ENCODE measurements at regions not wholly inside any gene's neighbourhood (a gene's known extent, or its start where the extent isn't known, plus 50 kb on each side); places are given as distances from the start of the nearest gene placed in this dataset.

DNA sequence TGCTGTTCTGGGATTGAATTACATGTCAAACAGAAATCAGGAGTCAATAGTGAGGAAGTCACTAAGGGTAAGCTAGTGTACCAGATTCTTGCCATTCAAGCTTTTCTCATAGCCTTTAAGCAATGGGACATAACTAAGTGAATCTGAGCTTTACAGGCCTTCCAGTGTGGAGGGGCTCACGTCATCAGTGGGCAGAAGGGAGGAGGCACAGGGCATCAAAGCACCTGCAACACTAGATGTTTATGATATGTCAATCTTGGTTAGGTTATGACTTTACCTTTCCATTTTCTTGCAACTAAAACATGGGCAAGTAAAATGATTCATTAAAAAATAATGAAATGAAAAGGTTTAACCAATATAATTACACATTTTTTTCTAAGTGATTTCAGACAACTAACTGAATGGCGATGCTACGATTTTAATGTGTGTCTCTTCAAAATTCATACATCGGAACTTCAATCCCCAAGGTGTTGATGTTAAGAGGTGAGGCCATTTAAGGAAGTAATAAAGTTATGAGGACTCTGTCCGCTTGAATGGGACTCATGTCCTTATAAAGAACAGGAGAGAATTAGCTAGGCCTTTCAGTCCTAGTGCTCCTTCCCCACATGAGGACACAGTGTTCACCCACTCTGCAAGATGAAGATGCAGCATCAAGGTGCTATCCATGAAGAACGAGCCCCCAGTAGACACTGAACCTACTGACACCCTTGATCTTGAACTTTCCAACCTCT lies 1169.2 kb upstream of the NXPH2 start:
- TF ChIP-seq, protein P1, sequence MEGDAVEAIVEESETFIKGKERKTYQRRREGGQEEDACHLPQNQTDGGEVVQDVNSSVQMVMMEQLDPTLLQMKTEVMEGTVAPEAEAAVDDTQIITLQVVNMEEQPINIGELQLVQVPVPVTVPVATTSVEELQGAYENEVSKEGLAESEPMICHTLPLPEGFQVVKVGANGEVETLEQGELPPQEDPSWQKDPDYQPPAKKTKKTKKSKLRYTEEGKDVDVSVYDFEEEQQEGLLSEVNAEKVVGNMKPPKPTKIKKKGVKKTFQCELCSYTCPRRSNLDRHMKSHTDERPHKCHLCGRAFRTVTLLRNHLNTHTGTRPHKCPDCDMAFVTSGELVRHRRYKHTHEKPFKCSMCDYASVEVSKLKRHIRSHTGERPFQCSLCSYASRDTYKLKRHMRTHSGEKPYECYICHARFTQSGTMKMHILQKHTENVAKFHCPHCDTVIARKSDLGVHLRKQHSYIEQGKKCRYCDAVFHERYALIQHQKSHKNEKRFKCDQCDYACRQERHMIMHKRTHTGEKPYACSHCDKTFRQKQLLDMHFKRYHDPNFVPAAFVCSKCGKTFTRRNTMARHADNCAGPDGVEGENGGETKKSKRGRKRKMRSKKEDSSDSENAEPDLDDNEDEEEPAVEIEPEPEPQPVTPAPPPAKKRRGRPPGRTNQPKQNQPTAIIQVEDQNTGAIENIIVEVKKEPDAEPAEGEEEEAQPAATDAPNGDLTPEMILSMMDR (IDR thresholded peaks at IDR 0.05): no peak
- no peak for TF ChIP-seq POLR2A (IDR thresholded peaks at IDR 0.05)
